ENCODE measurements at regions not wholly inside any gene's neighbourhood (a gene's known extent, or its start where the extent isn't known, plus 50 kb on each side); places are given as distances from the start of the nearest gene placed in this dataset.

DNA sequence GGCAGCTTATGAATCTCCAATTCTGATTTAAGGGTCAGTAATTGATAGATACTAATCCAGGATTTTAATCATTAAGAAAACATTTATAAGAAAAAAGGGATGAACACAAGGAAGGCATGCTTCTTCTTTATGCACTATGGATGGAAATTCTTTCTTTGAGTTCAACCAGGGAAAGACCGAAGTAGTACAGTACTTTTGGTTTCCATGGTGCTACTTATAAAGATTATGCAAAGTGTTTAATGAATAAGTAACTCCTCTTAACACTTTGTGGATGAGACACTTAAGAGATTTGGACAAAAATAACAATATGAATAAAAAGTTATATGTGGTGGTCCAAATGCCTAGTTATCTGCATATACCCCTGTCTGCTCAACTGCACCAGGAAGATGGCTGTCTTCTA lies 666.5 kb upstream of the FANCL start:
- Histone ChIP-seq H3F3A (ENCODE audit: insufficient read depth, low read length, poor library complexity, severe bottlenecking) (peaks cover 7% of the 10 kb centered on the region), H4K20me1 (ENCODE audit: insufficient read depth) (no peaks in the 10 kb centered on the region), H3K36me3 (ENCODE audit: insufficient read depth, low read length) (no peaks in the 10 kb centered on the region), H3K9ac (ENCODE audit: low read length) (no peak overlapping the region), H2AFZ (ENCODE audit: low read depth, low read length) (no peak overlapping the region), H3K9me2 (ENCODE audit: insufficient read depth, low read length) (no peaks in the 10 kb centered on the region), H3K27ac (ENCODE audit: low read length) (peak overlapping the region; percentile 68), H3K9me3 (ENCODE audit: low read length) (no peaks in the 10 kb centered on the region), H3K4me2 (ENCODE audit: low read length) (no peak overlapping the region), H3K79me2 (replicated peaks; ENCODE audit: insufficient read depth, low read length) (no peaks in the 10 kb centered on the region), H3K4me3 (ENCODE audit: low read length) (no peak overlapping the region), H3K27me3 (ENCODE audit: insufficient read depth, low read depth, low read length) (no peaks in the 10 kb centered on the region)
- TF ChIP-seq TAF1 (IDR thresholded peaks at IDR 0.05; ENCODE audit: low read depth) (no peak), MXI1 (conservative IDR thresholded peaks at IDR 0.05; ENCODE audit: poor library complexity, severe bottlenecking) (no peak), POLR2AphosphoS5 (IDR thresholded peaks at IDR 0.05) (no peak), SMC3 (conservative IDR thresholded peaks at IDR 0.05; ENCODE audit: poor library complexity) (no peak), EZH2 (IDR thresholded peaks at IDR 0.05; ENCODE audit: borderline replicate concordance, insufficient read depth, low read length, poor library complexity, severe bottlenecking) (no peak), EP300 (conservative IDR thresholded peaks at IDR 0.05; ENCODE audit: poor library complexity, severe bottlenecking) (no peak), RAD21 (conservative IDR thresholded peaks at IDR 0.05) (no peak)
- TF ChIP-seq, protein P1, sequence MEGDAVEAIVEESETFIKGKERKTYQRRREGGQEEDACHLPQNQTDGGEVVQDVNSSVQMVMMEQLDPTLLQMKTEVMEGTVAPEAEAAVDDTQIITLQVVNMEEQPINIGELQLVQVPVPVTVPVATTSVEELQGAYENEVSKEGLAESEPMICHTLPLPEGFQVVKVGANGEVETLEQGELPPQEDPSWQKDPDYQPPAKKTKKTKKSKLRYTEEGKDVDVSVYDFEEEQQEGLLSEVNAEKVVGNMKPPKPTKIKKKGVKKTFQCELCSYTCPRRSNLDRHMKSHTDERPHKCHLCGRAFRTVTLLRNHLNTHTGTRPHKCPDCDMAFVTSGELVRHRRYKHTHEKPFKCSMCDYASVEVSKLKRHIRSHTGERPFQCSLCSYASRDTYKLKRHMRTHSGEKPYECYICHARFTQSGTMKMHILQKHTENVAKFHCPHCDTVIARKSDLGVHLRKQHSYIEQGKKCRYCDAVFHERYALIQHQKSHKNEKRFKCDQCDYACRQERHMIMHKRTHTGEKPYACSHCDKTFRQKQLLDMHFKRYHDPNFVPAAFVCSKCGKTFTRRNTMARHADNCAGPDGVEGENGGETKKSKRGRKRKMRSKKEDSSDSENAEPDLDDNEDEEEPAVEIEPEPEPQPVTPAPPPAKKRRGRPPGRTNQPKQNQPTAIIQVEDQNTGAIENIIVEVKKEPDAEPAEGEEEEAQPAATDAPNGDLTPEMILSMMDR (IDR thresholded peaks at IDR 0.05; ENCODE audit: poor library complexity, severe bottlenecking) = no peak
- TF ChIP-seq, protein P2, sequence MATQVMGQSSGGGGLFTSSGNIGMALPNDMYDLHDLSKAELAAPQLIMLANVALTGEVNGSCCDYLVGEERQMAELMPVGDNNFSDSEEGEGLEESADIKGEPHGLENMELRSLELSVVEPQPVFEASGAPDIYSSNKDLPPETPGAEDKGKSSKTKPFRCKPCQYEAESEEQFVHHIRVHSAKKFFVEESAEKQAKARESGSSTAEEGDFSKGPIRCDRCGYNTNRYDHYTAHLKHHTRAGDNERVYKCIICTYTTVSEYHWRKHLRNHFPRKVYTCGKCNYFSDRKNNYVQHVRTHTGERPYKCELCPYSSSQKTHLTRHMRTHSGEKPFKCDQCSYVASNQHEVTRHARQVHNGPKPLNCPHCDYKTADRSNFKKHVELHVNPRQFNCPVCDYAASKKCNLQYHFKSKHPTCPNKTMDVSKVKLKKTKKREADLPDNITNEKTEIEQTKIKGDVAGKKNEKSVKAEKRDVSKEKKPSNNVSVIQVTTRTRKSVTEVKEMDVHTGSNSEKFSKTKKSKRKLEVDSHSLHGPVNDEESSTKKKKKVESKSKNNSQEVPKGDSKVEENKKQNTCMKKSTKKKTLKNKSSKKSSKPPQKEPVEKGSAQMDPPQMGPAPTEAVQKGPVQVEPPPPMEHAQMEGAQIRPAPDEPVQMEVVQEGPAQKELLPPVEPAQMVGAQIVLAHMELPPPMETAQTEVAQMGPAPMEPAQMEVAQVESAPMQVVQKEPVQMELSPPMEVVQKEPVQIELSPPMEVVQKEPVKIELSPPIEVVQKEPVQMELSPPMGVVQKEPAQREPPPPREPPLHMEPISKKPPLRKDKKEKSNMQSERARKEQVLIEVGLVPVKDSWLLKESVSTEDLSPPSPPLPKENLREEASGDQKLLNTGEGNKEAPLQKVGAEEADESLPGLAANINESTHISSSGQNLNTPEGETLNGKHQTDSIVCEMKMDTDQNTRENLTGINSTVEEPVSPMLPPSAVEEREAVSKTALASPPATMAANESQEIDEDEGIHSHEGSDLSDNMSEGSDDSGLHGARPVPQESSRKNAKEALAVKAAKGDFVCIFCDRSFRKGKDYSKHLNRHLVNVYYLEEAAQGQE (IDR thresholded peaks at IDR 0.05; ENCODE audit: borderline replicate concordance) = no peak

DNA sequence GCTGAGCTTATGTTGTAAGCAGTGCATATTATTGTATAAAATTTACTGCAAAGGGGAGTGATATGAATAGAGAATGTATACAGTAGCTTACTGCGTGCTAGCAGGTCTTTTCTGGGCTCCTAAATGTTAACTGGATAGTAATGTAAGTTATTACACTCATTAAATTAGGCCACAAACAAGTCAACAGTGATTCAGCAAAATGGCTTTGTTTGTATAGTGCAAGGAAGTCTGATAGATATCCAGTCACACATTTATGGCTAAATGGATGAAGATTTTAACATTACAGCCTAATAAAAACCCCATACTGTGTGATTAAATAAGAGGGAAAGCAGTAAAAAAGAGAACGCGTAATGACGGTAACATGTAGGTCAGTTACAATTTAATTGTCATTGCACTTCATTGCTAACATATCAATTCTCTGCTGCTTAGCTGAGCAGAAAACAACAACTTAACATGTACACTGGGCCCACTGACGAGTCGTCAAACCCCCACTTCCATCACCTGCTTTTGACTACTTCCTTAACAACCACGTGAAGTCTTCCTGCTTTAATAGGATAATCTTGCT lies 665.0 kb upstream of the FANCL start:
- TF ChIP-seq EP300 (conservative IDR thresholded peaks at IDR 0.05; ENCODE audit: poor library complexity, severe bottlenecking) (peak; percentile 57), RAD21 (conservative IDR thresholded peaks at IDR 0.05) (no peak), POLR2AphosphoS5 (IDR thresholded peaks at IDR 0.05) (peak; percentile 55)
- TF ChIP-seq, protein P1 (IDR thresholded peaks at IDR 0.05; ENCODE audit: poor library complexity, severe bottlenecking) = no peak
- Histone ChIP-seq H2AFZ (ENCODE audit: low read depth, low read length) (no peak overlapping the region), H3K4me3 (ENCODE audit: low read length) (peak overlapping the region; percentile 22), H4K20me1 (ENCODE audit: insufficient read depth) (no peaks in the 10 kb centered on the region), H3K9me3 (ENCODE audit: low read length) (no peaks in the 10 kb centered on the region), H3F3A (ENCODE audit: insufficient read depth, low read length, poor library complexity, severe bottlenecking) (no peaks in the 10 kb centered on the region), H3K9ac (ENCODE audit: low read length) (peak overlapping the region; percentile 21), H3K9me2 (ENCODE audit: insufficient read depth, low read length) (no peaks in the 10 kb centered on the region), H3K27me3 (ENCODE audit: insufficient read depth, low read depth, low read length) (no peaks in the 10 kb centered on the region), H3K79me2 (replicated peaks; ENCODE audit: insufficient read depth, low read length) (no peaks in the 10 kb centered on the region), H3K27ac (ENCODE audit: low read length) (peak overlapping the region; percentile 68), H3K4me2 (ENCODE audit: low read length) (peak overlapping the region; percentile 33), H3K36me3 (ENCODE audit: insufficient read depth, low read length) (no peaks in the 10 kb centered on the region)
